Pons (tissue), 1 donor: ENCODE measurements at regions not wholly inside any gene's neighbourhood (a gene's known extent, or its start where the extent isn't known, plus 50 kb on each side); places are given as distances from the start of the nearest gene placed in this dataset.

Experiments used
- DNase-seq: peaks from one replicate; pipeline ENCODE4 v3.0.0-alpha.2; 2016; ENCODE audit warnings: low spot score

- no peak for DNase-seq
Observed at GRCh38 chr2:146037334-146037870, 1517.5 kb upstream of the ZEB2 start.

DNA sequence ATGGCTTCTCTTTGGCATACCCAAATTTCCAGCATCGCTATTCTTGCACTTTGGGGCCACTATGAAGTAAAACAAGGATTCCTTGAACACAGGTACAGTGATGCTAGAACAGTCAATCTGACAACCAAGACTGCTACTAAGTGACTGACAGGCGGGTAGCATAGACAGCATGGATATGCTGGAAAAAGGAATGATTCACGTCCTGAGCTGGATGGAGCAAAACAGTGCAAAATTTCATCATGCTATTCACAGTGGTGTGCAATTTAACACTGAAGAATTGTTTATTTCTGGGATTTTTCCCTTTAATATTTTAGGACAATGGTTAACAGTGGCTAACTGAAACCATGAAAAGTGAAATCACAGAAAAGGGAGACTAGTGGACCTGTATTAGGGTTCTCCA, 1511.2 kb upstream of the ZEB2 start:
- no peak for DNase-seq

DNA sequence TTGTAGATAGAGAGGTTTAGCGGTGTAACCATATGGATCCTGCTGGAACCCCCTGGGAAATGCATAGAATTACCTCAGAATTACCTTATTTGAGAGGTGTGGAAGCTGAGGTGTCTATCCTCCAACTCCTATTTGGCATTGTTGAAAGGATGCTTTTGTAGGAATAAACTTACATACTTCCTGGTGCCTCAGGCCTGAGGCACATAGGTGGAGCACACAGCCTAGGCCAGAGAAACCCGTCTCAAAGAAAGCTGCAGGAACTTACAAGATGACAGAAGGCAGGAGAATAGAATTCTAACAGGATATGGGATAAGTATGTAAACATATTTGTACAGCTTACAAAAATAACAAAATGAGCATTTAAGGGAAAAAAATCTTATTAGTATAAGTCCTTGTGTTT, 1507.2 kb upstream of the ZEB2 start:
- DNase-seq = no peak

DNA sequence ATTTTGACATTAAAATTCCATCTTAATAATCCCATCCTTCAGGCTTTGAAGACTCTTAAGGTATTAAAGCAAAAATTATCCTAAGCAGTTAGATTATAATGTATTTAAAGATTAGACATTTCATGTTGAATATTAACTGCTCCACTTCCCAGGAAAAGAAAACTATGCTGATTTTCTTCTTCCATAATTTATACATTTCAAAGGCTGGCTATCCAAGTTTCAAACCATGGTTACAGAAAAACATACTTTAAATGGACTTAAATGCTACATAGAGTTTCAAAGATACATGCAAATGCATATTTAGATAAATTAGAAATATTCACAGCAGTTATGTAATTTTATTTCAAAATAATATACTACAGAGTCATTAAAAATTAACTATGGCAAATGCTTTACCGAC, 1505.6 kb upstream of the ZEB2 start:
- DNase-seq = no peak

- DNase-seq = no peak
Observed at GRCh38 chr2:146024212-146024743, 1504.4 kb upstream of the ZEB2 start.

GRCh38 chr2:146004462-146004861, 1484.5 kb upstream of the ZEB2 start:
- DNase-seq = no peak

DNA sequence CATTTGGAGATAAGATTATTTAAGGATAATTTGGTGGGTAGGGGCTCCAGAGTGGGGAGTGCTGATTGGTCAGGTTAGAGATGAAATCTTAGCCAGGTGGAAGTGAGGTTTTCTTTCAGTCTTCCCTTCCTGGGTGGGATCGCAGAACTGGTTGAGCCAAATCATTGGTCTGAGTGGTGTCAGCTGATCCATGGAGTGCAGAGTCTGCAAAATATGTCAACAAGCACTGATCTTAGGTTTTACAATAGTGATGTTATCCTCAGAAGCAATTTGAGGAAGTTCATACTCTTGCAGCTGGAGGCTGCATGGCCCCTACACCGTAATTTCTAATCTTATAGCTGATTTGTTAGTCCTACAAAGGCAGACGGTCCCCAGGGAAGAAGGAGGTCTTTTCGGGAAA, 1483.4 kb upstream of the ZEB2 start:
- DNase-seq = no peak

DNA sequence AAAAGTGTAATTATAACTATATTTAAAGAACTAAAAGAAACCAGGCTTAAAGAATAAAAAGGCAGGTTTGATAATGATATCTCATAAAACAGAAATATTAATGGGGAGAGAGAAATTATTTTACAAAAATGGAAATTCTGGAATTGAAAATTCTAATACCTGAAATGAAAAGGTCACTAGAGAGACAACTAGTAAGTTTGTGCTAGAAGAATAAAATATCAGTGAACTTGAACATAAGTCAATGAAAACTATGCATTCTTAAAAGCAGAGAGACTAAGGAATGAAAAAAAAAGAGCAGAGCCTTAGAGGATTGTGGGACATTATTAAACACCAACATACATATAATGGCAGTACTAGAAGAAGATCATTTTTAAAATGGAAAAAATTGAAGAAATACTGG, 1475.0 kb upstream of the ZEB2 start:
- DNase-seq = no peak

DNA sequence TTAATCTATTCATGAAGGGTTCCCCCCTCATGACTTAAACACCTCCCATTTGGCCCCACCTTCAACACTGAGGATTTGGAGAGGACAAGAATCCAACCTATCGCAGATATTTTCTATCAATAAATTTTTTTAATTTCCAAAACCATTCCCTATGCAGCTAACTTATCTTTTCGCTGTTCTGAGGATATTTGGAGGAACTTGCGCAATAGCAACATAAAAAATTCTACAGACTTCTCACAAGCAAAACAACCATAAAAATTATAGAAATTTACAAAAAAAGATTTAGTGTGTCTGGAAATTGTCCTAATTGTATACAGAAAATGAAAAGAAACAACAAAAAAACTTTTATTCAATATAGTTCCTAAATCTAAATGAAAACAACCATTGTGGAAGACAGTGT, 1472.7 kb upstream of the ZEB2 start:
- DNase-seq = no peak

GRCh38 chr2:145987793-145988192, 1467.9 kb upstream of the ZEB2 start:
- no peak for DNase-seq

GRCh38 chr2:145985517-145985916, 1465.6 kb upstream of the ZEB2 start:
- DNase-seq = no peak

- DNase-seq = no peak
Observed at GRCh38 chr2:145984580-145984979, 1464.7 kb upstream of the ZEB2 start.

GRCh38 chr2:145980318-145980717, 1460.4 kb upstream of the ZEB2 start:
- DNase-seq = no peak

- no peak for DNase-seq
Observed at GRCh38 chr2:145975406-145975805, 1455.5 kb upstream of the ZEB2 start.

DNA sequence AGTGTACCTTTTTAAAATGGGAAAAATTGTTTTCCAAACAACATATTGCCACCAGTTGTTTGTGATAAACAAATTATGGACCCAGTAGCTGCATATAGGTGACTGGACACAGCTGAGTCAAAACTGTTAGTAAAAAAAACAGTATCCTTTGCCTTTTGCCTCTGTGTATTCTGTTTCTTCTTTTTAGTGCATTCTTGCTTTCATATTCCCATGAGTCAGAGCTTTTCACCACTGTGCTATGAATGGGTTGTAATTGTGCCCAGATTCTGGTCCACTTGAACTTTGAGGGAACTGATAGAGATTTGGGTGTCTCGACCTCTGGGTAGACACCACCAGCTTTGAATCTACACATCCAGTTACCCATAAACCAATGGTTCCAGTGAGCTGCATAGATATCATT, 1441.9 kb upstream of the ZEB2 start:
- DNase-seq = no peak

DNA sequence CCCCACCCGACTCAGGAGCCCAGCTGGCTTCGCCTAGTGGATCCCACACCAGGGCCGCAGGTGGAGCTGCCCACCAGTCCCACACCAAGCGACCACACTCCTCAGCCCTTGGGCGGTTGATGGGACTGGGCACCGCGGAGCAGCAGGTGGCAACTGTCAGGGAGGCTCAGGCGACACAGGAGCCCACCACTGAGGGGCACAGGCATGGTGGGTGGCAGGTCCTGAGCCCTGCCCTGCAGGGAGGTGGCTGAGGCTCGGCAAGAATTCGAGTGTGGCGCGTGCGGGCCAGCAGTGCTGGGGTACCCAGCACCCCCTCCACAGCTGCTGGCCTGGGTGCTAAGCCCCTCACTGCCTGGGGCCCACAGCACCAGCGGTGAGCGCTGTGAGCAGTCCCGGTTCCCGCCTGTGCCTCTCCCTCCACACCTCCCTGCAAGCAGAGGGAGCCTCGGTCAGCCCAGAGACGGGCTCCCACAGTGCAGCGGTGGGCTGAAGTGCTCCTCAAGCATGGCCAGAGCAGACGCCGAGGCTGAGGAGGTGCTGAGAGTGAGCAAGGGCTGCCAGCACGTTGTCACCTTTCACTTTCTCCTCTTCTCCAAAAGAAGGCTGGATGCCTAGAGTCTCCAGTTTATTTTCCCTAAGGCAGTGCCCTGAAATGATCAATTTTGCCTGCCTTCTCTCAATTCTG, 1440.7 kb upstream of the ZEB2 start:
- DNase-seq = no peak

- no peak for DNase-seq
Observed at GRCh38 chr2:145958611-145959010, 1438.7 kb upstream of the ZEB2 start.

DNA sequence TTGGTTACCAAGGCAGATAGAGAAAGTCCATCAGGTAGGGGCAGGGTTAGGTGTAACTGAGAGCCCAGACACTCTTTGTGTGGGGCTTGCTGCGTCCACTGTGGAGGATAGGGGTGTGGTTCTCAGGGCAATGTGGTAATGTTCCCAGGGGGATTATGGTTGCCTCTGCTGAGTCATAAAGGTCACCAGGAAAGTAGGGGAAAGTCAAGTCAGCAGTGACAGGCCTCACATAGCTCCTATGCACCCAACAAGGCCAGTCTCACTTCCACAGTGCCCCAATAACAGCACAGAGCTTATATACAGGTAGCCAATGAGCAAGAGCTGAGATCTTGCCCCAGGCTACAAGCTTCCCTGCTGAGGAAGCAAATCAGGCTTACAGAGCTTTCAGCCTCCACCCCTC, 1438.0 kb upstream of the ZEB2 start:
- no peak for DNase-seq

DNA sequence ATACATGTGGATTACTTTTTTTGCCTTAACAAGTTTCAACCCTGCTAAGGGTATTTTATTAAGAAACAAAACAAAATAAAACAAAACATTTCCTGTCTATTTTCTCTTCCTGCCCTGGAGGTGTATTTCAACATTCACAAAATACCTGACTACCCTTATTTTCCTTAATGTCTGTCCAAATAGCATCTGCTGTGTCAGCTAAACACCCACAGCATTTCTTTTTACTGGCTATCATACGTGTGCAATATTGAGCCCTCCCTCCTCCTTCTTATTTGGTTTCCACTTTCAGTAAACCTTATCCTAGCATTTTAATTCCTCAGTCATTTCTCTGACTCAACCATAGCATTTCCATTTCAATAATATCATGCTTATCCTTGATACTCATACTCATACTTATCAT, 1420.0 kb upstream of the ZEB2 start:
- DNase-seq = no peak

DNA sequence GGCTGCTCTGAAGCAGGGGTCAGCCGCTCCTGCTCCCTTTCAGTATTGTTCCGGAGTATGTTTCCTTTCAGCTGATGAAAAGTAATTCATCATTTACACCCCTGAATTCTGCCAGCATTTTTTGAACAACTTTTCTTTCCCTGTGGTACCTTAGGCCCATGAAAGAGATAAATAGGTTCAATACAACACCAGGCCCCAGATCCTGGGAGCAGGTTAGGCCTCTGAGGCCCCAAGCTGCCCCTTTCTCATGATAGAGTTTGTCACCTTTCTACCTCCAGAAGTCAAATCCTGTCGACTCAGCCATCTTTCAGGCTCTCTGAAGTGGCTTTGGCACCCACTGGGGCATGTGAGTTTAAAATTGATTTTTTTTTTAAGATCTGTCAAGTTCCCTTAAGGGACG, 1415.1 kb upstream of the ZEB2 start:
- no peak for DNase-seq

GRCh38 chr2:145931781-145932395, 1412.0 kb upstream of the ZEB2 start:
- peak; percentile 61 for DNase-seq

DNA sequence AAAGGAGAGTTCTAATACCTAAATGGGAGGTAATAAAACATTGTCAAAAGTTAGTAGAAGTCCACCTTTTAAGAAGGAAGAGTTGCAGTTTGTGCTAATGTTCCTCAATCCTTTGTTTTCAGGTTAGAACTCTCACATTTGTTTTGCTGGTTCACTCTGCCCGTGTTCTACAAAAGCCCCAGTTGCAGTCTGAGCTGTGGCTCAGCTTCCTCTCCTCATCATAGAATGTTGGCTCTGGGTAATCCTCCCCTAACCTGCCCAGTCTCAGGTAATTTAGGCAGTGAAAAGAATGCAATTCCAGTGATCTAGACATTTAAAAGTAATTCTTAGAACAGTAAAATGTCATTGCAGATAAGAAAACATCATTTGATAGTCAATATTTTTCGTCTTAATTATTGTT, 1410.4 kb upstream of the ZEB2 start:
- DNase-seq = no peak

DNA sequence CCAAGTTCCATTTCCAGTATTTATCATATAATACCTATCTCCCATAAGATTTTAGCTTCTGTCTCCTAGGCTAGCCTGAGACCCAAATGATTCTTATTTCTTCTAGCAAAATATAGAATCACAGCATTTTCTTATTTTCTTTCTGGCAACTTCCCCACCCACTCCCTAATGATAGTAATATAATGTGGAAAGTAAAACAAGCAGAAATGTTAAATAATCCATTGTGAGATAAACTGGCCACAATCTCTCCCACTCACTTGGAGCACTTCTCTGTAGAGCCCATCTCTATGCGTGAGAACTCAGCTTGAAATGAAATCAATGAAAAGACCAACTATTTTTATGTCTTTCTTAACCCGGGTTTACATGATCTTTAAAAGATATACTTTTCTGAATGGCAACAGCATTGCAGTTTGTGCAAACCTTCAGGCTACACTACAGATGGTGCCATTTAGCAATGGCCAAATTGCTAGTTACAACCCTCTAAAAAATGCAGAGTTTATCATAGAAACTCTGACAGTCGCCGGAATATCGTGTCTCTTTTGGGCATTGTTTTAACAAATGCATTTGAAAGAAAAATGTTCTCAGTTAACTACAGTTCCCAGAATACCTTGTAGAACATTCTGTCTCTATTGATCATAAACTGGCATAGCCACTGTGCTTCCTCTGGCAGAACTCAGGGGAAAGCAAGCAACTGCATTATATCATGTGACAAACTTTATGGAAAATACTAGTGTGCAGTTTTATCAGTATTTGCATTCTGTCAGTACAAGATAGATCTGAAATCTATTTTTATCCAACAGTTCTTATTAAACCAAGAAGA, 1407.4 kb upstream of the ZEB2 start:
- DNase-seq = no peak
